Keratinocyte (primary cell): ENCODE measurements at regions not wholly inside any gene's neighbourhood (a gene's known extent, or its start where the extent isn't known, plus 50 kb on each side); places are given as distances from the start of the nearest gene placed in this dataset.

Experiments
- EZH2 ChIP-seq: IDR thresholded peaks from one replicate; pipeline ENCODE4 v1.6.1; 2012; ENCODE audit warnings: inconsistent platforms, mild to moderate bottlenecking, low read length, moderate library complexity
- TF ChIP-seq, protein P1 (sequence below), 3 experiments: IDR thresholded peaks in 1 of 3; conservative IDR thresholded peaks in 1 of 3; optimal IDR thresholded peaks in 1 of 3; 2 replicates in 2 of 3; 3 replicates in 1 of 3; pipeline versions ENCODE3 to v1.5.1; 2011; ENCODE audit warnings: low read length in 3 of 3, mild to moderate bottlenecking in 3 of 3, moderate library complexity in 2 of 3, control low read depth in 1 of 3, inconsistent platforms in 1 of 3; ENCODE audit not compliant: insufficient read depth in 2 of 3; ENCODE audit errors: extremely low read depth in 1 of 3

DNA sequence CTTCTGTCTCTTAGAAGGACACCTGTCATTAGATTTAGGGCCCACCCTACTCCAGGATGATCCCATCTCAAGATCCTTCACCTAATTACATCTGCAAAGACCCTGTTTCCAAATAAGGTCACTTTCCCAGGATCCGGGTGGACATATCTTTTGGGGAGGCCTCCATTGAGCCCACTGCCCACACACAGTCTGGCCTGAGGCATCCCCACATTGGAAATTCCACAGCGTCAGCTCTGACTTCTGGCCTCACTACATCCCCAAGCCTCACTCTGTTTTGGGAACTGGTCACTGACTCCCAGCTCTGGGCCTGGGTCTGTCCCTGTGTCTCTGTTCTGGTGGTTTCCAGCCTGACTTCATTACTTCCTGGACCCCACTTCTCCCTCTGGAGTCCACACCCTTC, 285.5 kb downstream of the CRLF2 start:
- TF ChIP-seq, protein P1, sequence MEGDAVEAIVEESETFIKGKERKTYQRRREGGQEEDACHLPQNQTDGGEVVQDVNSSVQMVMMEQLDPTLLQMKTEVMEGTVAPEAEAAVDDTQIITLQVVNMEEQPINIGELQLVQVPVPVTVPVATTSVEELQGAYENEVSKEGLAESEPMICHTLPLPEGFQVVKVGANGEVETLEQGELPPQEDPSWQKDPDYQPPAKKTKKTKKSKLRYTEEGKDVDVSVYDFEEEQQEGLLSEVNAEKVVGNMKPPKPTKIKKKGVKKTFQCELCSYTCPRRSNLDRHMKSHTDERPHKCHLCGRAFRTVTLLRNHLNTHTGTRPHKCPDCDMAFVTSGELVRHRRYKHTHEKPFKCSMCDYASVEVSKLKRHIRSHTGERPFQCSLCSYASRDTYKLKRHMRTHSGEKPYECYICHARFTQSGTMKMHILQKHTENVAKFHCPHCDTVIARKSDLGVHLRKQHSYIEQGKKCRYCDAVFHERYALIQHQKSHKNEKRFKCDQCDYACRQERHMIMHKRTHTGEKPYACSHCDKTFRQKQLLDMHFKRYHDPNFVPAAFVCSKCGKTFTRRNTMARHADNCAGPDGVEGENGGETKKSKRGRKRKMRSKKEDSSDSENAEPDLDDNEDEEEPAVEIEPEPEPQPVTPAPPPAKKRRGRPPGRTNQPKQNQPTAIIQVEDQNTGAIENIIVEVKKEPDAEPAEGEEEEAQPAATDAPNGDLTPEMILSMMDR (optimal IDR thresholded peaks at IDR 0.05 in 1 of 3, IDR thresholded peaks at IDR 0.05 in 1 of 3, conservative IDR thresholded peaks at IDR 0.05 in 1 of 3; ENCODE audit: extremely low read depth in 1 of 3, insufficient read depth in 2 of 3, low read length in 3 of 3), result no peak
- no peak for TF ChIP-seq EZH2
